HepG2 (cell line): ENCODE measurements at regions not wholly inside any gene's neighbourhood (a gene's known extent, or its start where the extent isn't known, plus 50 kb on each side); places are given as distances from the start of the nearest gene placed in this dataset.

ENCODE experiments used
- CTCF ChIP-seq: sonication (generic); formaldehyde crosslinking; IDR thresholded peaks from 2 replicates; pipeline ENCODE4 v1.5.0; 2020; ENCODE audit warnings: mild to moderate bottlenecking, missing genetic modification reagents, moderate library complexity
- EZH2 ChIP-seq: conservative IDR thresholded peaks from 2 replicates; pipeline ENCODE4 v1.6.1; 2012; ENCODE audit warnings: mild to moderate bottlenecking, low read depth, low read length, moderate library complexity
- HMG20B ChIP-seq: conservative IDR thresholded peaks from 2 replicates; pipeline ENCODE4 v1.6.1; 2016; ENCODE audit warnings: missing genetic modification reagents, missing compliant biosample characterization
- HOXA5 ChIP-seq: sonication (generic); formaldehyde crosslinking; IDR thresholded peaks from 2 replicates; pipeline ENCODE4 v1.4.0; 2020; ENCODE audit warnings: missing genetic modification reagents
- RFX5 ChIP-seq: IDR thresholded peaks from 2 replicates; pipeline ENCODE4 v1.6.1; 2011; ENCODE audit warnings: low read depth, low read length, improper control_type of control experiment
- SIN3A ChIP-seq: IDR thresholded peaks from 2 replicates; pipeline ENCODE4 v1.6.1; 2011; ENCODE audit warnings: low read depth, mild to moderate bottlenecking, control low read depth, low read length, borderline replicate concordance
- SMC3 ChIP-seq: IDR thresholded peaks from 2 replicates; pipeline ENCODE4 v1.6.1; 2011; ENCODE audit warnings: low read length, improper control_type of control experiment
- SMYD3 ChIP-seq: sonication (generic); formaldehyde crosslinking; IDR thresholded peaks from 2 replicates; pipeline ENCODE4 v1.8.1; 2023; ENCODE audit warnings: mild to moderate bottlenecking, missing genetic modification reagents
- ZNF354B ChIP-seq: sonication (generic); formaldehyde crosslinking; IDR thresholded peaks from 2 replicates; pipeline ENCODE4 v1.8.0; 2022; ENCODE audit warnings: mild to moderate bottlenecking, missing genetic modification reagents
- ZNF552 ChIP-seq: sonication (generic); formaldehyde crosslinking; IDR thresholded peaks from 2 replicates; pipeline ENCODE4 v1.9.0; 2022; ENCODE audit warnings: missing genetic modification reagents, mild to moderate bottlenecking, borderline replicate concordance
- TF ChIP-seq, protein P1 (sequence below): sonication (generic); formaldehyde crosslinking; IDR thresholded peaks from 2 replicates; pipeline ENCODE4 v1.4.0; 2020; ENCODE audit warnings: missing genetic modification reagents
- TF ChIP-seq, protein P2 (sequence below): sonication (generic); formaldehyde crosslinking; IDR thresholded peaks from 2 replicates; pipeline ENCODE4 v1.4.0; 2020; ENCODE audit warnings: low read depth, mild to moderate bottlenecking, missing genetic modification reagents

DNA sequence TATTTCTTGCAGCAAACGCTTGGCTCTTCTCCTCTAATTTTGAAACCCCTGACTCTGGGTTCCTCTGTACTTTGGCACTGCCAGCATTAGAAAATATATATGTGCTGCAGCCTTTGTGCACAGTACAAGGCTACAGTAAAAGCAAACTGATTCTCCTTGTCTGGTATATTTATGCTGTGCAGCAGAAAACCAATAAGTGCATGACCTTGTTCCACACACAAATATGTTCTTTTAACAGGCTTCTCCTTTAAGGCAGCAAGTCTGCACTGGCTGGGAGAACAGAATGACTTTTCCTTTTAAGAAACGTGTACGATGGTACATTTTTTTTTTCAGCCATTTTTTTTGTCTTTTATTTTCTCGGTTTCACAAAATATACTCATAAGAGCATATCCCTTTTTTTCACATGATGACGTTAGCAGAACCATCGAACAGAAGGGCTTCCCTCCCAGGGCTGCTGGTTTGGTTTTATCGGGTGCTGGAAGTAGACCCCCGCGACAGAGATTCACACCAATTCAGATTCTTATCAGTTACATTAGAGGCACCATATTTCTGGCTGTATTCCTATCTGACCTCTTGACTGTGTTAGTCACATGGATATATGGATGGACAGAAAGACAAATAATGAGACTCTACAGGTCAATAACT lies 129.9 kb upstream of the ARID1B start:
- TF ChIP-seq, protein P1, sequence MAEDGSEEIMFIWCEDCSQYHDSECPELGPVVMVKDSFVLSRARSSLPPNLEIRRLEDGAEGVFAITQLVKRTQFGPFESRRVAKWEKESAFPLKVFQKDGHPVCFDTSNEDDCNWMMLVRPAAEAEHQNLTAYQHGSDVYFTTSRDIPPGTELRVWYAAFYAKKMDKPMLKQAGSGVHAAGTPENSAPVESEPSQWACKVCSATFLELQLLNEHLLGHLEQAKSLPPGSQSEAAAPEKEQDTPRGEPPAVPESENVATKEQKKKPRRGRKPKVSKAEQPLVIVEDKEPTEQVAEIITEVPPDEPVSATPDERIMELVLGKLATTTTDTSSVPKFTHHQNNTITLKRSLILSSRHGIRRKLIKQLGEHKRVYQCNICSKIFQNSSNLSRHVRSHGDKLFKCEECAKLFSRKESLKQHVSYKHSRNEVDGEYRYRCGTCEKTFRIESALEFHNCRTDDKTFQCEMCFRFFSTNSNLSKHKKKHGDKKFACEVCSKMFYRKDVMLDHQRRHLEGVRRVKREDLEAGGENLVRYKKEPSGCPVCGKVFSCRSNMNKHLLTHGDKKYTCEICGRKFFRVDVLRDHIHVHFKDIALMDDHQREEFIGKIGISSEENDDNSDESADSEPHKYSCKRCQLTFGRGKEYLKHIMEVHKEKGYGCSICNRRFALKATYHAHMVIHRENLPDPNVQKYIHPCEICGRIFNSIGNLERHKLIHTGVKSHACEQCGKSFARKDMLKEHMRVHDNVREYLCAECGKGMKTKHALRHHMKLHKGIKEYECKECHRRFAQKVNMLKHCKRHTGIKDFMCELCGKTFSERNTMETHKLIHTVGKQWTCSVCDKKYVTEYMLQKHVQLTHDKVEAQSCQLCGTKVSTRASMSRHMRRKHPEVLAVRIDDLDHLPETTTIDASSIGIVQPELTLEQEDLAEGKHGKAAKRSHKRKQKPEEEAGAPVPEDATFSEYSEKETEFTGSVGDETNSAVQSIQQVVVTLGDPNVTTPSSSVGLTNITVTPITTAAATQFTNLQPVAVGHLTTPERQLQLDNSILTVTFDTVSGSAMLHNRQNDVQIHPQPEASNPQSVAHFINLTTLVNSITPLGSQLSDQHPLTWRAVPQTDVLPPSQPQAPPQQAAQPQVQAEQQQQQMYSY (CRISPR knock-in tag) = no peak
- TF ChIP-seq SMYD3 (CRISPR knock-in tag) (no peak), CTCF (CRISPR knock-in tag) (no peak), ZNF552 (CRISPR knock-in tag) (no peak), RFX5 (no peak), HMG20B (CRISPR knock-in tag) (no peak), ZNF354B (no peak), SMC3 (no peak), SIN3A (no peak), EZH2 (no peak), HOXA5 (CRISPR knock-in tag) (no peak)
- TF ChIP-seq, protein P2, sequence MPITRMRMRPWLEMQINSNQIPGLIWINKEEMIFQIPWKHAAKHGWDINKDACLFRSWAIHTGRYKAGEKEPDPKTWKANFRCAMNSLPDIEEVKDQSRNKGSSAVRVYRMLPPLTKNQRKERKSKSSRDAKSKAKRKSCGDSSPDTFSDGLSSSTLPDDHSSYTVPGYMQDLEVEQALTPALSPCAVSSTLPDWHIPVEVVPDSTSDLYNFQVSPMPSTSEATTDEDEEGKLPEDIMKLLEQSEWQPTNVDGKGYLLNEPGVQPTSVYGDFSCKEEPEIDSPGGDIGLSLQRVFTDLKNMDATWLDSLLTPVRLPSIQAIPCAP (CRISPR knock-in tag) = no peak
